Keratinocyte (primary cell): ENCODE measurements at regions not wholly inside any gene's neighbourhood (a gene's known extent, or its start where the extent isn't known, plus 50 kb on each side); places are given as distances from the start of the nearest gene placed in this dataset.

Experiments
- DNase-seq: peaks from one replicate; pipeline ENCODE4 v3.0.0-alpha.2; 2011; ENCODE audit warnings: low read depth, missing footprints, low spot score
- FAIRE-seq: peaks from 2 replicates; lab custom pipeline; 2011; peaks lifted over from hg19 to GRCh38; lab: Jason Lieb, UNC
- H2AFZ ChIP-seq: 2 replicates; pipeline ENCODE4 v1.6.0; 2012; ENCODE audit warnings: low read length, control low read depth, inconsistent platforms; ENCODE audit not compliant: control insufficient read depth
- H3K27ac ChIP-seq: 2 replicates; pipeline ENCODE4 v1.5.1; 2011; ENCODE audit warnings: low read length; ENCODE audit not compliant: control insufficient read depth, insufficient read depth
- H3K27me3 ChIP-seq: 3 replicates; pipeline ENCODE4 v1.6.0; 2011; ENCODE audit warnings: low read length; ENCODE audit not compliant: control insufficient read depth, insufficient read depth; ENCODE audit errors: extremely low read depth
- H3K36me3 ChIP-seq, 2 experiments: 2 replicates in 1 of 2; 3 replicates in 1 of 2; pipeline ENCODE4 v1.5.1; 2011; ENCODE audit warnings: low read length in 2 of 2, mild to moderate bottlenecking in 1 of 2; ENCODE audit not compliant: control insufficient read depth in 2 of 2, insufficient read depth in 2 of 2; ENCODE audit errors: extremely low read depth in 1 of 2
- H3K4me1 ChIP-seq: 3 replicates; pipeline ENCODE4 v1.5.1; 2011; ENCODE audit warnings: low read length; ENCODE audit not compliant: control insufficient read depth, insufficient read depth; ENCODE audit errors: extremely low read depth
- H3K4me2 ChIP-seq: 3 replicates; pipeline ENCODE4 v1.6.0; 2011; ENCODE audit warnings: low read depth, low read length; ENCODE audit not compliant: control insufficient read depth, insufficient read depth; ENCODE audit errors: extremely low read depth
- H3K4me3 ChIP-seq, 3 experiments: fragments of 200-600 bp in 1 of 3; sonication (generic) in 1 of 3; 2 replicates in 2 of 3; 3 replicates in 1 of 3; pipeline ENCODE4 v1.5.1; 2011 to 2016; ENCODE audit warnings: low read length in 3 of 3, mild to moderate bottlenecking in 3 of 3, control low read depth in 2 of 3, inconsistent platforms in 1 of 3, low read depth in 1 of 3, mixed read lengths in 1 of 3, mixed run types in 1 of 3, moderate library complexity in 1 of 3; ENCODE audit not compliant: control insufficient read depth in 2 of 3, insufficient read depth in 2 of 3; ENCODE audit errors: extremely low read depth in 1 of 3
- H3K79me2 ChIP-seq: 2 replicates; pipeline ENCODE4 v1.6.0; 2012; ENCODE audit warnings: low read length; ENCODE audit not compliant: control insufficient read depth, insufficient read depth
- H3K9ac ChIP-seq: 3 replicates; pipeline ENCODE4 v1.6.0; 2011; ENCODE audit warnings: low read length; ENCODE audit not compliant: control insufficient read depth, insufficient read depth; ENCODE audit errors: extremely low read depth
- H3K9me1 ChIP-seq: 3 replicates; pipeline ENCODE4 v1.6.0; 2011; ENCODE audit warnings: low read length; ENCODE audit not compliant: control insufficient read depth, insufficient read depth; ENCODE audit errors: extremely low read depth
- H3K9me3 ChIP-seq: 2 replicates; pipeline ENCODE4 v1.5.1; 2012; ENCODE audit warnings: low read depth, low read length; ENCODE audit not compliant: control insufficient read depth
- H4K20me1 ChIP-seq: 3 replicates; pipeline ENCODE4 v1.6.0; 2011; ENCODE audit warnings: low read length; ENCODE audit not compliant: control insufficient read depth, insufficient read depth; ENCODE audit errors: extremely low read depth
- EZH2 ChIP-seq: IDR thresholded peaks from one replicate; pipeline ENCODE4 v1.6.1; 2012; ENCODE audit warnings: inconsistent platforms, mild to moderate bottlenecking, low read length, moderate library complexity
- dilution Hi-C: fragments of 300-500 bp; cut with MboI; formaldehyde crosslinking; loops from one replicate; pipeline ENCODE4 v1.7.0; 2020; ENCODE audit warnings: low sequenced_read_pairs; ENCODE audit not compliant: extremely low pct_ligation_motif_present
- TF ChIP-seq, protein P1 (sequence below), 3 experiments: IDR thresholded peaks in 1 of 3; conservative IDR thresholded peaks in 1 of 3; optimal IDR thresholded peaks in 1 of 3; 2 replicates in 2 of 3; 3 replicates in 1 of 3; pipeline versions ENCODE3 to v1.5.1; 2011; ENCODE audit warnings: low read length in 3 of 3, mild to moderate bottlenecking in 3 of 3, moderate library complexity in 2 of 3, control low read depth in 1 of 3, inconsistent platforms in 1 of 3; ENCODE audit not compliant: insufficient read depth in 2 of 3; ENCODE audit errors: extremely low read depth in 1 of 3

DNA sequence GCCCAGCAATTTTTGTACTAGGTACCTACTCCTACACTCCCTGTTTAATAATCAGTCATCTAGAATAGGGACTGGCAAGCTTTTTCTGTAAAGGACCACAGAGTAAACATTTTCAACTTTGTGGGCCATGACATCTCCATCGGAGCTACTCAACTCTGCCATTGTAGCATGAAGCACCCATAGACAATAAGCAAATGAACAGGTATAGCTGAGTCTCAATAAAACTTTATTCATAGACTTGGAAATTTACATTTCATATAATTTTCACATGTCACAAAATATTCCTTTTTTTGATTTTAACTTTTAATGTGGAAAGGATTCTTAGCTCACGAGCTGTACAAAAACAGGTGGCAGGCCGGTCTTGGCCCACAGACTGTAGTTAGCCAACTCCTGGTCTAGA lies 345.8 kb downstream of the SOX9 start:
- DNase-seq (no peak), FAIRE-seq (no peak)
- peaks cover 75% of the 10 kb centered on the region for H3K4me1 ChIP-seq
- no peak overlapping the region for H3K4me3 ChIP-seq
- dilution Hi-C loops = no loop called here
- peaks cover 85% of the 10 kb centered on the region for H3K79me2 ChIP-seq
- no peaks in the 10 kb centered on the region for H3K27me3 ChIP-seq
- peaks cover 6% of the 10 kb centered on the region for H4K20me1 ChIP-seq
- peak overlapping the region; percentile 35 for H3K9ac ChIP-seq
- H3K9me3 ChIP-seq = peaks cover 8% of the 10 kb centered on the region
- H3K36me3 ChIP-seq = peaks cover 0 to 5% of the 10 kb centered on the region in 2 experiments
- peak overlapping the region; percentile 94 for H3K27ac ChIP-seq
- no peak overlapping the region for H2AFZ ChIP-seq
- peak overlapping the region; percentile 89 for H3K4me2 ChIP-seq
- H3K9me1 ChIP-seq = no peaks in the 10 kb centered on the region
- no peak for TF ChIP-seq EZH2
- TF ChIP-seq, protein P1, sequence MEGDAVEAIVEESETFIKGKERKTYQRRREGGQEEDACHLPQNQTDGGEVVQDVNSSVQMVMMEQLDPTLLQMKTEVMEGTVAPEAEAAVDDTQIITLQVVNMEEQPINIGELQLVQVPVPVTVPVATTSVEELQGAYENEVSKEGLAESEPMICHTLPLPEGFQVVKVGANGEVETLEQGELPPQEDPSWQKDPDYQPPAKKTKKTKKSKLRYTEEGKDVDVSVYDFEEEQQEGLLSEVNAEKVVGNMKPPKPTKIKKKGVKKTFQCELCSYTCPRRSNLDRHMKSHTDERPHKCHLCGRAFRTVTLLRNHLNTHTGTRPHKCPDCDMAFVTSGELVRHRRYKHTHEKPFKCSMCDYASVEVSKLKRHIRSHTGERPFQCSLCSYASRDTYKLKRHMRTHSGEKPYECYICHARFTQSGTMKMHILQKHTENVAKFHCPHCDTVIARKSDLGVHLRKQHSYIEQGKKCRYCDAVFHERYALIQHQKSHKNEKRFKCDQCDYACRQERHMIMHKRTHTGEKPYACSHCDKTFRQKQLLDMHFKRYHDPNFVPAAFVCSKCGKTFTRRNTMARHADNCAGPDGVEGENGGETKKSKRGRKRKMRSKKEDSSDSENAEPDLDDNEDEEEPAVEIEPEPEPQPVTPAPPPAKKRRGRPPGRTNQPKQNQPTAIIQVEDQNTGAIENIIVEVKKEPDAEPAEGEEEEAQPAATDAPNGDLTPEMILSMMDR (optimal IDR thresholded peaks at IDR 0.05 in 1 of 3, IDR thresholded peaks at IDR 0.05 in 1 of 3, conservative IDR thresholded peaks at IDR 0.05 in 1 of 3; ENCODE audit: extremely low read depth in 1 of 3, insufficient read depth in 2 of 3, low read length in 3 of 3) = no peak

DNA sequence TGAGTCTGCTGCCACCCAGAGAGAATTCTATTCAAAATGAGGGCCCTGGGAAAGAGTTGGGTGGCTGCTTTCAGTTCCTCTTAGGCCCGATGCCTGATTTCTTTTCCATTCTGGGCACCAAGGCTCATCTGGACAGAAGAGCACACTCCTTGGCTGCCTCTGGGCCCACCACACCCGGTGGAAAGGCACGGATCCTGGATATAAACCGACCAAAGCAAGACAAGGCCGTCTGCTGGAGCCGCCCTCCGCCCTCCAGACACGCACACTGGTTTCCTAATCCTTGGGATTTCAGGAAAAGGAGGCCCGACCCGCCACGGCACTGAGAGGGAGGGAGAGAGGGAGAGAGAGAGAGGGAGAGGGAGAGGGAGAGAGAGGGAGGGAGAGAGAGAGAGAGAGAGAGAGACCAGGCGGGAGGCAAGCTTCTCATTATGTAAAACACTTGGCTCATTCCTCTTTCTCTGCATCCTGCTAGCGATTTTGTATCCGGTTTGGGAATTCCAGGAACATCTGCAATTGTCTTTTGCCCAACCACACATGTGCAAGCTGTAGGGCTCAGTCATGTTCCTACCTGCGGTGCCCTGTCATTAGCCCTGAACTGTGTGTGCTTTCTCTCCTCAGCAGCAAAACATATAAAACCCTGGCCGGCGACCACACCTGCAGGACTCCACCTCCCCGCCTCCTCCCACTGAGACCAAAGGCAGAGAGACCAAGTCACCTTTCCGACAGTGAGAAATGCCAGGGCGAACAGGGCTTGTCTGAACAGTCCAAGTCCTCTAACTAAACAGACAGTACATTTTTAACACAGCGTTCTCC lies 347.2 kb downstream of the SOX9 start:
- H3K27me3 ChIP-seq = no peaks in the 10 kb centered on the region
- peak; percentile 92 for DNase-seq
- peak overlapping the region; percentile 94 for H3K27ac ChIP-seq
- peak overlapping the region; percentile 74 for H3K4me2 ChIP-seq
- H3K9me1 ChIP-seq = no peaks in the 10 kb centered on the region
- H3K79me2 ChIP-seq = peaks cover 86% of the 10 kb centered on the region
- H3K4me1 ChIP-seq = peaks cover 64% of the 10 kb centered on the region
- TF ChIP-seq, protein P1 (optimal IDR thresholded peaks at IDR 0.05 in 1 of 3, IDR thresholded peaks at IDR 0.05 in 1 of 3, conservative IDR thresholded peaks at IDR 0.05 in 1 of 3; ENCODE audit: extremely low read depth in 1 of 3, insufficient read depth in 2 of 3, low read length in 3 of 3) = no peak
- TF ChIP-seq EZH2 = no peak
- no peak overlapping the region for H2AFZ ChIP-seq
- H3K9me3 ChIP-seq = peaks cover 8% of the 10 kb centered on the region
- H3K4me3 ChIP-seq = peak overlapping the region in 2 of 3 experiments; percentile 36 to 41
- dilution Hi-C loops = no loop called here
- H3K36me3 ChIP-seq = peaks cover 0 to 5% of the 10 kb centered on the region in 2 experiments
- peaks cover 14% of the 10 kb centered on the region for H4K20me1 ChIP-seq
- FAIRE-seq = peak; percentile 96
- H3K9ac ChIP-seq = peak overlapping the region; percentile 78
